OCI-M1 (cell line): ENCODE measurements at regions not wholly inside any gene's neighbourhood (a gene's known extent, or its start where the extent isn't known, plus 50 kb on each side); places are given as distances from the start of the nearest gene placed in this dataset.
"Not testable (repeated sequence)": the region's sequence is repeated elsewhere in the genome, so short reads cannot be mapped to it uniquely, and the experiment has no call there.

ENCODE experiments used
- DNase-seq: peaks from one replicate; lab custom pipeline; 2025; lab: John Stamatoyannopoulos, UW

DNA sequence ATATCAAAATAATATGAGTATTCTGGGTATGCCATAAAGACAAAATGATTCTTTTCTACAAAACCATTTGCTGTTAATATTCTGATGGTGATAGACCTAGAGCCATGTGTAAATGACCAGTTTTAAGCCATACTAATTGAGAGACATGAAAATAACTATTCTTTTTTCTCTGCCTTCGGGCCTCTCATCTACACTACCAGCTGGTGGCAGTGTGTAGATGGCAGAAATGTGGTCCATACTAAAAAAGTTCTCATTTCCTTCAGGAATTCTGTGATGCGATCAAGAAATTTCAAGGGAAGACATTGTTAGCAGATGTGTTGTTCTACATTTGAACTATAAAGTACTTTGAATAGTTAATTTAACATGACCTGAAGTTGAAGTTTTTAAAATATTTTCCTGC is 485.2 kb downstream of the TRIB2 start:
- peak; percentile 19 for DNase-seq

DNA sequence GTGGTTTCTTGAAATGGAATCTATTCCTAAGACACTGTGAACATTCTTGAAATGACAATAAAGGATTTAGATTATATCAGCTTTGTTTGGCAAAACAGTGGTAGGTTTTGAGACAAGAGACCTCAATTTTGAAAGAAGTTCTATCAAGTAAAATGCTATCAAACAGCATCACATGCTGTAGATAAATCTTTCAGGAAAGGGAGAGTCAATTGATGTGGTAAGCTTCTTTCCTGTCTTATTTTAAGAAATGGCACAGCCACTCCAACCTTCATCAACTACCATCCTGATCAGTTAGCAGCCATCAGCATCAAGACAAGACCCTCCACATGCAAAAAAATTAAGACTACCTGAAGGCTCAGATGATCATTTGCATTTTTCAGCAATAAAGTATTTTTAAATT is 495.4 kb downstream of the TRIB2 start:
- DNase-seq = no peak

DNA sequence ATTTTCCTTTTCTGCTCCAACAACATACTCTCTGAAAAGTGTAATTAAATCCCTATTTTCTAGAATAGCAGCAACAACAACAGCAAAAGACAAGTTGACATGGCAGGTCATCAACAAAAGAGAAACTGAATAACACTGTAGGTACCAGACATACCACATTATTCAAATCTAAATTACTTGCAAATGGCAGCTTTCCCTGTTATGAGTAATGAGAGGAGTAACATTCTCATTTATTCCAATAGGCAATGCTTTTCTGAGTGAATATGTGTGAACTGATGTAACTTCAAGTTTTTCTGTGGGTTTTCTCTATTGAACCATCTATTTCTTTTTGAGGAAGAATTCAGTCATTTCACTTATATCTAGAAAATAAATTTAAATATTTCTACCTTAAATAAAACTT is 501.5 kb downstream of the TRIB2 start:
- no peak for DNase-seq

DNA sequence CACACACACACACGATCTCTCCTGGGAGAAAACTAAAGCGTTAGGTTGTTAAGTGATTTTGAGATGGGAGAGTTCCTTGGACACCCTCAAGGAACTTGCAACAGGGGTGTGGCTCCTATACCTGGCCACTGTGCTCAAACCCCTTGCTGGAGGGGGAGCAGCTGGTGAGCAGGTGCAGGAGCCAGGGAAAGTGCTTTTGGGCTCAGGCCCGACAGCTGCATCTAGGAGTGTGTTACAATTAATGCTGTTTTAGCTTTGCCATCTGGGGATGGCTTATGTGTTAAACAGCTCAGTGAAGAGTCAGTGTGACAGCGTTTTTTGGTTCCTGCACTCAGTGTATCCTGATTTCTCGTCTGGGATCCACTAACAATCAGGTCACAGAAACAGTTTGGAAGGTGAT is 510.8 kb downstream of the TRIB2 start:
- DNase-seq = no peak

DNA sequence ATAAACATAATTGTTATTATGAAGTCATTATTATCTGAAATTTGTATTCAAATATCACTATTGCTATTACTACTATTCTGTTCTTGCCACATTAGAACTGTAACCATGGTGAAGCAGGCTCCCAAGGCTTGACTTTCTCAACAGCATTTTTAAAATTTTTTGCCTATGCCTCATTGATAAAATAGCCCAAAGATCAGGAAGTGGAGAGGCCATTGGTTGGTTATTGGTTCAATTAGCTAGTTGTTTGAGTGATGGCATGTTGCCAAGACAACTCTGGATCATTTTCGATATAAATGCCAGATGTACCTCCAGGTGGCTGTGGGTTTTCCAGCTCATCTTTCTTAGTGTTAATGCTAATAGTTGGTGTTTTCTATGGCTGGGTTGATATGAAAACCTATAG is 513.5 kb downstream of the TRIB2 start:
- no peak for DNase-seq

DNA sequence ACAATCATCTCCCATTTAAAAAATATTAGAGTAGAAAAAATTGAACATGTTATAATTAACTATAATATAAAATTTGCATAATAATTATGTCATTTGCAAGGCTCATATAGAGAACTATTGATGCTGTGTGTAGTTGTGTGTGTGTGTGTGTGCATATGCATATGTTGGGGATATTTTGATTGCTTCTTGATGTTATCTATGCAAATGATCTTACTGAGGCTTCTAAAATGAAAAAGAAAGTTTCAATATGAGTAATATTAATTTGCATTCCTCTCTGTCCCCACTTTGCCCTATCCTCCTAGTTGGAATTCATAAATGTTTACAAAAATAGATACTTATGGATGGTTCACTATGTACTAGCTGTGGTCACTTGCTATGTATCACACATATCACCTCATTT is 523.3 kb downstream of the TRIB2 start:
- no peak for DNase-seq

DNA sequence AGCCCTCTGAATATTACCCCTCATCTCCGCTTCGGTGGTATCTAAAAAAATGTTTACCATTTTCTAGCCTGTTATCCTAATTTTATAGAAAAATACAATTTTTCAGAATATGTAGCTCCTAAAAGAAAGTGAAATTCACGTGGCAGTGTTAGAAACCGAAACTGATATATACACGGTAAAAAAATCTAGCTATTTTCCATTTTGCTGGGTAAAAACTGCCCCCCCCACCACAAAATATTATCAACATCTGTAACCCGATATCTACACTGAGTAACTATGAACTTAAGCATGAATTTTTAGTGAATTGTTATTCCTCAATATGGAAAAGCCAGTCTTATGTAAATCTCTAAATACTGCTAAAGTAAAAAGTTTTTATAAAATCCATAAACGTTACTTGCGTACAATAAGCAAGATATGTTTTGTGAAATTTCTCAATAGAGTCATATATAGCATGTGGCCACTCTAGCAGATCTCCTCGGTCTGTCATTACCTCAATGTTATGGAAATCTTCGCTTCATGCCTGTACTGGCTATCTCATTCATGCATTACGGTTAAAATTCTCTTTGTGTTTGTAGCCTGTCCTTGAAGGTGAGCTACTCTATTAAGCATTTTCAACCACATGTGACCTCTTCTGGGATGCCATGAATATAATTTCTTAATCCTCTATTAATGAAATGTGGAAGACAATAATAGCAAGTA is 524.2 kb downstream of the TRIB2 start:
- DNase-seq = peak; percentile 43

DNA sequence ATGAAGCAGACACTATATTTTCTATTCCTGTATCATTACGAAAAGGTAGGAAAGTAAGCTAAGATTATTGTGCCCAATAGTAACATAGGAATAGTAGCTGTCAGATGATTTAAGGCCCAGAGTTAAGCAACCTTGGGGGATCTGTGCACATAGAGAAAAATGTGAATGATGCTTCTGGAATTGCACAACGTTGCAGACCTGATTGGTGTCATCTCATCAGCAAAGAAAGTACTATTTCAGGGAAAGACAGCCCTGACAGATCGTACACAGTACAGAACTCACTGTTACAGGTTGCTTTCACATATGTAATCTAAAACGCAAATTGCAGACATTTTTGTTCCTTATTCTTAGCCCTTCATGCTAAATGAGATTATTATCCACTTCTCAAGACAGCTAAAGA is 535.9 kb downstream of the TRIB2 start:
- no peak for DNase-seq

DNA sequence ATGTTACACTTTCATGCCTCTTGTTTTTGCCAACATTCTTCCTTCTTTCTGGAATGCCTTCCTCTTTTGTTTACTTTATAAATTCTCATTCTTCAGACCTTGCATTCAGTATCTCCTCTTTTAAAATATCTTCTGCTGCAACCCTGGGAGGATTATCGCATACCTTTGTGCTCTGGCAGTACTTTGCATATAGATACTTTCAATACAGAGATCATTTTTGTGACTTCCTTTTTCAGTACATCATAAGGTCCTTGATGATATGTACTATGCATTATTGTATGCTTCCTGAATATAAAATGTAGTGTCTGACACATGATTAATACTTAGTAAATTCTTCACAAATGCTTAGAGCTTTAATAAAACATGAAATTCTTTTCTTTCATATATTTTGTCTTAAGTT is 538.7 kb downstream of the TRIB2 start:
- no peak for DNase-seq

DNA sequence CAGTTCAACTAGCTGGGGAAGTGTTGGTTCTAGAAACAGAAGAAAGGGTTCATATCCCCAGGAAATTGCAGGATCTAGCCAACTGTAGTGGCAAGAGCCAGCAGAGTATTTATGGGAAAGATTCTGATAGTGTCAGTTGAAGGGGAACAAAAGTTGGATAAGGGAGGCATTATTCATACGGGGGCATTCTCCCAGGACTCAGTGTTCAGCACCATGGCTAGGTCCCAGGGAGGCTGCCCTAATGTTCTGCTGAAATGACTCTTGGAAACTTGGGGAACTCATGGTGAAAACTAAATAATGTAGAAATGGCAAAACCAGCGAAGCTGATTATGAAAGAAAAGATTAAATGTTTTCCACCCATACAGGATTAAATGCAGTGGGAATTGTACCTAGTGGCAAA is 543.7 kb downstream of the TRIB2 start:
- DNase-seq = peak; percentile 42

DNA sequence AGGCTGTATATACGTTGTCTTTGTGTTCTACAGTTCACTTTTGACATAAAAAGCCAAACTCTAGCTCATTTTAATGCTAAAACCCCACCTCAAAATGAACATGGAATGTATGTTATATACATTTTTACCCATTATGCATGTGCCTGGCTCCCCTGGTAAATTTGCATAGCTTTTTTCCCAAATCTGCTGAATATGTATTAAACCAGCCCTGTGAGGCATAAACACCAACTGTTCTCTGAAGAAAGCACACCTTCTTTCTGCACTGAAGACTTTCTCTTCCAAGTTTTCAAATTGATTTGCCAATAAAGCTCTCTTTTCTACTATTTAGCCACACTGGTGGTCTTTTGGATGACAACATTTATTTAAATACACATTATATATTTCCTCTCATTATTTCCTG is 549.4 kb downstream of the TRIB2 start:
- DNase-seq = no peak

DNA sequence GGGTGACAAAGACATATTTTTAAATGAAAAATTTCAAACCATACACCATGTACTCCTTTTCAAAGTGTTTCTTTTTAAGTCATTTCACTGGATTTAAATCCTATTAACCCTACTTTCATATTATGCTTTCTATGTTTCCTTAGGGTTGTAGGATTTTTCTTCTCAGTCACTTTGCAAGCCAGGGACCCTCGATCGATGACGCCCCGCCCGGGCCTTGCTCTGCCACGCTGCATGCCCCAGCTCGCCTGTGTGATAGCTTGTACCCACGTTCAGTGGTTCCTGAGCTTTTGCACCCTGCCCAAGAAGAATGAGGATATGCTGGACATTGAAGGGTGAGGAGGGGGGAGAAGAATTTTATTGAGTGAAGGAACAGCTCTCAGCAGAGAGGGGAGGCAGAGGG is 568.0 kb downstream of the TRIB2 start:
- DNase-seq = no peak

DNA sequence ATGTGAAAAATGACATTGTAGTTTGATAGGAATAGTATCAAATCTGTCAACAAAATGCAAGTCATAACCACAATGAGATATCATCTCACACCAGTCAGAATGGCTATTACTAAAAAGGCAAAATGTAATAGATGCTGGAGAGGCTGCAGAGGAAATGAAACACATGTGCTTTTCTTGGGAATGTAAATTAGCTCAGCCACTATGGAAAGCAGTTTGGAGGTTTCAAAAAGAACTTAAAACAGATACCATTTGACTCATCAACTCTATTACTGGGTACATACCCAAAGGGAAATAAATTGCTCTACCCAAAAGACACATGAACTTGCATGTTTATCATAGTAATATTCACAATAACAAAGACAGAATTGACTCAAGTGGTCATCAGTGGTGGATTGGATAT is 572.6 kb downstream of the TRIB2 start:
- peak; percentile 17 for DNase-seq

DNA sequence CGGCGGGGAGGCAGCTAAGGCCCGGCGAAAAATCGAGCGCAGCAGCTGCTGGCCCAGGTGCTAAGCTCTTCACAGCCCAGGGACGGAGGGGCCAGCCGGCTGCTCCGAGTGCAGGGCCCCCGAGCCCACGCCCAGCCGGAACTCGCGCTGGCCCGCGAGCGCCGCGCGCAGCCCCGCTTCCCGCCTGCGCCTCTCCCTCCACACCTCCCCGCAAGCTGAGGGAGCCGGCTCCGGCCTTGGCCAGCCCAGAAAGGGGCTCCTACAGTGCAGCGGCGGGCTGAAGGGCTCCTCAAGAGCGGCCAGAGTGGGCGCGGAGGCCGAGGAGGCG is 591.7 kb downstream of the TRIB2 start:
- DNase-seq = not testable (repeated sequence)

DNA sequence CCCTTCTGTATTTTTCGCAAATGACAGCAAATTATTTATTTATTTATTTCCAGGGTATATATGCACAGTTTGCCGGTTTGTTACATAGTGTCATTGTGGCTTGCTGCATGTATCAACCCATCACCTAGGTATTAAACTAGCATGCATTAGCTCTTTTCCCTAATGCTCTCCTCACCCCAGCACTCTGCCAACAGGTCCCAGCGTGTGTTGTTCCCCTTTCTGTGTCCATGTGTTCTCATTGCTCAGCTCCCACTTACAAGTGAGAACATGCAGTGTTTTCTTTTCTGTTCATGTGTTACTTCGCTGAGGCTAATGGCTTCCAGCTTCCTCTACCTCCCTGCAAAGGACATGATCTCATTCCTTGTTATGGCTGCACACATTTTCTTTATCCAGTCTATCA is 592.3 kb downstream of the TRIB2 start:
- DNase-seq = no peak

DNA sequence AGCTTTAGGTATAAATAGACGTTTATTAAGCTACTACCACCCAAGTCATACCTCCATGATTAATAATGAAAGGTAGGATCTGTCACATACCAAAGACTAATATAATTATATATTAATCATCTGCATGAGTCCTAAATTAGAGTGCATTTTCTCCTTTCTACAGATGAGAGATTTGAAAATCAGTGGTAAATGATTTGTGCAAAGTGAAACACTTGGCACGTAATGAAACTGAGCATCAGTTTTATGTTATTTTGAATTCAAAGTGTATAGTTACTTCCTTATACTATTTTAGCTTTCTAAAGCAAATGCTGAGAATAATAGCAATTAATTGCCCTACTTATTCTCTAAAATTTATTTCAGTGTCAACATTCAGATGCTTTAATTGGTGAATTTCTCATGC is 615.3 kb downstream of the TRIB2 start:
- no peak for DNase-seq

DNA sequence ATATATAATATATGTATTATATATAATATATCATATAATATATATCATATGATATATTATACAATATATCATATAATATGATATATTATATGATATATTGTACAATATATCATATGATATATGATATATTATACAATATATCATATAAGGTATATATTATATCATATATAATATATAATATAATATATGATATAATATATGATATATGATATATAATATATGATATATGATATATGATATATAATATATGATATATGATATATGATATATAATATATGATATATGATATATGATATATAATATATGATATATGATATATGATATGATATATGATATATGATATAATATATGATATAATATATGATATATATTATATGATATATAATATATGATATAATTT is 617.3 kb downstream of the TRIB2 start:
- not testable (repeated sequence) for DNase-seq

DNA sequence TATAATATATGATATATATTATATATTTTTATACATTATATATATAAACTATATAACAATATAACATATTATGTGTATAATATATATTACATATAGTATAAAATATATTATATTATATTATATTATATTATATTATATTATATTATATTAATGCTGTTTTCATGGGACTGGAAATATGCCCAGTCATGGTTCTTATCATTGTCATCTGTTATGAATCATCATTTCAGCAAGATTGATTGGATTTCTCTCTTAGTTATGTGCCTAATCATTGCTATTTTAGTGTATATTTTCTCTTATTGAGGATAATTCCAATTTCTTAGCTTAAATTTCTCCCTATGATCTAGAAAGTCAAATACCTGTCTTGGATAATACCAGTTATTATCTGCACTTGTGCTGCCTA is 617.8 kb downstream of the TRIB2 start:
- no peak for DNase-seq

DNA sequence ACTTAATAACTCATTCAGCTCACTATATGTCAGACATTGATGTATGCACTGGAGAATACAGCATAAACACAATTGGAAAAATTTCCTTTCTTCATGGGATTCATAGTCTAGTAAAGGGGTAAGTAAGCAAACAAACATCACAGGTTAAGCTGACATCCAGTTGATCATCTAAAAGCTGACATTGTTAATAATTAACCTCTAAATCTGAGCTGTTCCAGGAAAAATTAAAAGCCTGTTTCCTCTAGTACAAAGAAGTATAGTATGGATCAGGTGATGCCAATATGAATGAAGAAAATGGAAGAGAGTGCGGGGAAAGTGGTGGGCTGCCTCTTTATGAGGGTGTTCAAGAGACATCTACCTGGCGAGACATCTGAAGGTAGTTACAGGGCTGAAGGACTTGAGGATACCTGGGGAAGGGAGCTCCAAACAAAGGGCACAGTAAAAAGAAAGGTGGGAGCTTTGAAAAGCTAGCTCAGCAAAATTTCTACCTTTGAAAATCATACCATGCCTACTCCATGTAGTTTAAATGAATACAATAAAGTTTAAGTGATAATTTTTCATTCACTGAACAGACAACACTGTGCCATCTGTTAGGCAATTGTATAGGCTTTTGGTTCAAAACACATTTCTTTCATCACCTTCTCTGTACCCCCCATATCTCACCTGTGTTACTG is 619.3 kb downstream of the TRIB2 start:
- no peak for DNase-seq

DNA sequence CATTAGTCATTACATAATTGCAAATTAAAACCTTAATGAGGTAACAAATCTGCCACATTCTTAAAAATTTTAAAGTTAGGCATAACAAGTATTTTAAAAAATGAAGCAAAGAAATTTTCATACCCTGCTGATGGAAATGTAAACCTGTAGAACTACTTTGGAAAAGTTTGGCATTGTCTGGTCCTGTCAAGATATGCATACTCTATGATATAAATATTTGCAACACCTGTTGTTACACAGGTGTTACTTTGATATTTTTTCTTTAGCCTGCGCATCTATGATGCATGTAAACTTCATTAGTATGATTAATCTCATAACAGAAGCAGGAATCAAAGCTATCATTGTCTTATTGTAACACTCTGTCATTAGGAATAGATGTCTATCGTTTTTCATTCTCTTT is 634.3 kb downstream of the TRIB2 start:
- no peak for DNase-seq

DNA sequence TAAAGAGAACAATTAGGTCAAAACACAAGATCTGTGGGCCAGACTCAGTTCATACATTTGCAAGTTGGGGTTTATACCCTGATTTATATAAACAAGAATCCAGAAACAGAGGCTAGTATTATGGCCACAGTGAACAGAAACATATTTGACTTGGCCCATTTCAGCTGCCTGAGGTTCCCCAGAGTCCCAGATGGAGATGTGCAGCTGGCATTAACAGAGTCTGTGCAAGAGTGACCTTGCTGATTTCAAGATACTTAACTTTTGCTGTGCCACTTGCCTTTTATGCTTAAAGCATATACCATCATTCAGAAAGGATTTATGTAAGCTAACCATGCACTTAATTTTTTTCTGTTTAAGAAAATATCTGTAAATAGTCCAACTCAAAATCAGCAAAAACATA is 636.3 kb downstream of the TRIB2 start:
- no peak for DNase-seq

DNA sequence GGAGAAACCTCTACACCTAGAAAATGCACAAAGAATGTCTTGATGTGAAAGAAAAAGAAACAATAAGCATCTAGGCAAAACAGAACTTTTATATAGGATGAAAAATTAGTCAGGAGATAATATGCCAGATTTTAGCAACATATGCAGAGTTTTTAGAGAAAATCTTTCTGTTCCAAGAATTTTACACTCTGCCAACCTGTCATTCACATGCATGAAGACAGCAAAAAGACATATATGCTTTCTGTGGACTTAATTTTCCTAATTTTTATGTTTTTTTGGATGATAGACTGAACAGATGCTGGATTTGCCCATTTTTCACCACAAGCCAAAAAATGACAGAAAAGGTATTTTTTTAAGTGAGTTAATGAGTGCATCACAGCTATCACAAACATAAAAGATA is 637.3 kb downstream of the TRIB2 start:
- DNase-seq = no peak

DNA sequence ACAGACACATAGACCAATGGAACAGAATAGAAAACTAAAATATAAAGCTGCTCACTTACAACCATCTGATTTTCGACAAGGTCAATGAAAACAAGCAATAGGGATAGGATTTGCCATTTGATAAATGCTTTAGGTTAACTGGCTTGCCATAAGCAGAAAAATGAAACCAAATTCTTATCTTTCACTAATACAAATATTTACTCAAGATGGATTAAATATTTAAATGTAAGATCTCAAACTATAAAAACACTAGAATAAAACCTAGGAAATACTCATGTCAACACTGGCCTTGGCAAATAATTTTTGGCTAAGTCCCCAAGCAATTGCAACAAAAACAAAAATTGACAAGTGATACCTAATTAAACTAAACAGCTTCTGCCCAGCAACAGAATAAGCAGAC is 665.2 kb downstream of the TRIB2 start:
- DNase-seq = not testable (repeated sequence)

DNA sequence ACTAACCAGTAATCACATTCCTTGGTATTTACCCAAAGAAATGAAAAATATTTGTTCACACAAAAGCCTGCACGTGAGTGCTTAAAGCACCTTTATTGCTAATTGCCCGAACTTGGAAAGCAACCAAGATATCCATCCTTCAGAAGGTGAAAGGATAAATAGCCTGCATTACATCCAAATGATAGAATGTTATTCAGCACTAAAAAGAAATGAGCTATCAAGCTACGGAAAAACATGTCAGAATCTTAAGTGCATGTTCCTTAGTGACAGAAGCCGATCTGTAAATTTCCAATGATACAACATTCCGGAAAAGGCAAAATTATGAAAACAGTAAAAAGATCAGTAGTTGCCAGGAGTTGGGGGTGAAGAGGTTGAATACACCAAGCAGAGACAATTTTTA is 672.4 kb downstream of the TRIB2 start:
- not testable (repeated sequence) for DNase-seq
